ENCODE measurements at regions not wholly inside any gene's neighbourhood (a gene's known extent, or its start where the extent isn't known, plus 50 kb on each side); places are given as distances from the start of the nearest gene placed in this dataset.
"Not testable (repeated sequence)": the region's sequence is repeated elsewhere in the genome, so short reads cannot be mapped to it uniquely, and the experiment has no call there.

- no peak for DNase-seq (ENCODE audit: low spot score)
- in situ Hi-C loops (cut with HindIII; ENCODE audit: low sequenced_read_pairs), result no loop called here
Observed at GRCh38 chr2:150097402-150097801, 390.1 kb downstream of the RND3 start.

- in situ Hi-C loops (cut with HindIII; ENCODE audit: low sequenced_read_pairs), result no loop called here
- no peak for DNase-seq (ENCODE audit: low spot score)
Observed at GRCh38 chr2:150095361-150096095, 391.9 kb downstream of the RND3 start.

GRCh38 chr2:150091846-150092245 is 395.6 kb downstream of the RND3 start:
- peak; percentile 74 for DNase-seq (ENCODE audit: low spot score)
- in situ Hi-C loops (cut with HindIII; ENCODE audit: low sequenced_read_pairs), result no loop called here

GRCh38 chr2:150090031-150090430 is 397.4 kb downstream of the RND3 start:
- DNase-seq (ENCODE audit: low spot score), result no peak
- in situ Hi-C loops (cut with HindIII; ENCODE audit: low sequenced_read_pairs), result no loop called here

GRCh38 chr2:150088538-150088937 is 398.9 kb downstream of the RND3 start:
- in situ Hi-C loops (cut with HindIII; ENCODE audit: low sequenced_read_pairs), result no loop called here
- no peak for DNase-seq (ENCODE audit: low spot score)

GRCh38 chr2:150085478-150085877 is 402.0 kb downstream of the RND3 start:
- in situ Hi-C loops (cut with HindIII; ENCODE audit: low sequenced_read_pairs), result no loop called here
- no peak for DNase-seq (ENCODE audit: low spot score)

GRCh38 chr2:150081775-150082481 is 405.5 kb downstream of the RND3 start:
- no peak for DNase-seq (ENCODE audit: low spot score)
- in situ Hi-C loops (cut with HindIII; ENCODE audit: low sequenced_read_pairs), result no loop called here

GRCh38 chr2:150076281-150076680 is 411.2 kb downstream of the RND3 start:
- DNase-seq (ENCODE audit: low spot score), result no peak
- in situ Hi-C loops (cut with HindIII; ENCODE audit: low sequenced_read_pairs), result no loop called here

- no peak for DNase-seq (ENCODE audit: low spot score)
- in situ Hi-C loops (cut with HindIII; ENCODE audit: low sequenced_read_pairs), result no loop called here
Observed at GRCh38 chr2:150075831-150076230, 411.6 kb downstream of the RND3 start.

- in situ Hi-C loops (cut with HindIII; ENCODE audit: low sequenced_read_pairs), result no loop called here
- DNase-seq (ENCODE audit: low spot score), result no peak
Observed at GRCh38 chr2:150066490-150066889, 421.0 kb downstream of the RND3 start.

GRCh38 chr2:150063931-150064548 is 423.4 kb downstream of the RND3 start:
- in situ Hi-C loops (cut with HindIII; ENCODE audit: low sequenced_read_pairs), result no loop called here
- DNase-seq (ENCODE audit: low spot score), result peak; percentile 78

- in situ Hi-C loops (cut with HindIII; ENCODE audit: low sequenced_read_pairs), result no loop called here
- DNase-seq (ENCODE audit: low spot score), result no peak
Observed at GRCh38 chr2:150063432-150063889, 424.0 kb downstream of the RND3 start.

- DNase-seq (ENCODE audit: low spot score), result no peak
- in situ Hi-C loops (cut with HindIII; ENCODE audit: low sequenced_read_pairs), result no loop called here
Observed at GRCh38 chr2:150062416-150062815, 425.1 kb downstream of the RND3 start.

- in situ Hi-C loops (cut with HindIII; ENCODE audit: low sequenced_read_pairs), result no loop called here
- no peak for DNase-seq (ENCODE audit: low spot score)
Observed at GRCh38 chr2:150060341-150060740, 427.1 kb downstream of the RND3 start.

- in situ Hi-C loops (cut with HindIII; ENCODE audit: low sequenced_read_pairs); DNase-seq (ENCODE audit: low spot score): not testable (repeated sequence)
Observed at GRCh38 chr2:150059676-150060075, 427.8 kb downstream of the RND3 start.

GRCh38 chr2:150052457-150052856 is 435.0 kb downstream of the RND3 start:
- in situ Hi-C loops (cut with HindIII; ENCODE audit: low sequenced_read_pairs), result no loop called here
- no peak for DNase-seq (ENCODE audit: low spot score)

- in situ Hi-C loops (cut with HindIII; ENCODE audit: low sequenced_read_pairs), result no loop called here
- no peak for DNase-seq (ENCODE audit: low spot score)
Observed at GRCh38 chr2:150051004-150051403, 436.5 kb downstream of the RND3 start.

- in situ Hi-C loops (cut with HindIII; ENCODE audit: low sequenced_read_pairs), result no loop called here
- DNase-seq (ENCODE audit: low spot score), result no peak
Observed at GRCh38 chr2:150050036-150050435, 437.4 kb downstream of the RND3 start.

GRCh38 chr2:150047620-150048222 is 439.7 kb downstream of the RND3 start:
- in situ Hi-C loops (cut with HindIII; ENCODE audit: low sequenced_read_pairs), result no loop called here
- DNase-seq (ENCODE audit: low spot score), result no peak

GRCh38 chr2:150046810-150047209 is 440.7 kb downstream of the RND3 start:
- DNase-seq (ENCODE audit: low spot score), result no peak
- in situ Hi-C loops (cut with HindIII; ENCODE audit: low sequenced_read_pairs), result no loop called here
